ENCODE measurements at regions not wholly inside any gene's neighbourhood (a gene's known extent, or its start where the extent isn't known, plus 50 kb on each side); places are given as distances from the start of the nearest gene placed in this dataset.

GRCh38 chr5:6806668-6807067 is 93.4 kb downstream of the TENT4A start:
- no peak for DNase-seq (ENCODE audit: low spot score)

- no peak for DNase-seq (ENCODE audit: low spot score)
Measured at GRCh38 chr5:6808462-6808861, 95.2 kb downstream of the TENT4A start.

- DNase-seq (ENCODE audit: low spot score), result no peak
Measured at GRCh38 chr5:6810641-6811405, 97.6 kb downstream of the TENT4A start.

GRCh38 chr5:6812091-6812490 is 98.9 kb downstream of the TENT4A start:
- DNase-seq (ENCODE audit: low spot score), result no peak

- peak; percentile 61 for DNase-seq (ENCODE audit: low spot score)
Measured at GRCh38 chr5:6812800-6813731, 99.8 kb downstream of the TENT4A start.

- no peak for DNase-seq (ENCODE audit: low spot score)
Measured at GRCh38 chr5:6814816-6815215, 101.6 kb downstream of the TENT4A start.

- DNase-seq (ENCODE audit: low spot score), result no peak
Measured at GRCh38 chr5:6818594-6819511, 105.6 kb downstream of the TENT4A start.

GRCh38 chr5:6819521-6819920 is 106.3 kb downstream of the TENT4A start:
- DNase-seq (ENCODE audit: low spot score), result no peak

GRCh38 chr5:6820851-6821479 is 107.7 kb downstream of the TENT4A start:
- no peak for DNase-seq (ENCODE audit: low spot score)

GRCh38 chr5:6822068-6822467 is 108.8 kb downstream of the TENT4A start:
- DNase-seq (ENCODE audit: low spot score), result no peak

- DNase-seq (ENCODE audit: low spot score), result no peak
Measured at GRCh38 chr5:6822556-6823343, 109.5 kb downstream of the TENT4A start.

GRCh38 chr5:6823996-6824395 is 110.8 kb downstream of the TENT4A start:
- no peak for DNase-seq (ENCODE audit: low spot score)

GRCh38 chr5:6825678-6826244 is 112.5 kb downstream of the TENT4A start:
- DNase-seq (ENCODE audit: low spot score), result no peak

- no peak for DNase-seq (ENCODE audit: low spot score)
Measured at GRCh38 chr5:6826756-6827155, 113.5 kb downstream of the TENT4A start.

- no peak for DNase-seq (ENCODE audit: low spot score)
Measured at GRCh38 chr5:6827526-6828219, 114.4 kb downstream of the TENT4A start.

- DNase-seq (ENCODE audit: low spot score), result no peak
Measured at GRCh38 chr5:6829150-6829784, 116.0 kb downstream of the TENT4A start.

GRCh38 chr5:6830643-6831239 is 117.5 kb downstream of the TENT4A start:
- no peak for DNase-seq (ENCODE audit: low spot score)

All from ureter (tissue), 1 donor.